Tibial nerve (tissue), 3 donors: ENCODE measurements at regions not wholly inside any gene's neighbourhood (a gene's known extent, or its start where the extent isn't known, plus 50 kb on each side); places are given as distances from the start of the nearest gene placed in this dataset.
"Not testable (repeated sequence)": the region's sequence is repeated elsewhere in the genome, so short reads cannot be mapped to it uniquely, and the experiment has no call there.

Source experiments
- CTCF ChIP-seq, 5 experiments: fragments of 200-600 bp in 3 of 5; fragments of 450-650 bp in 2 of 5; sonication (generic) in 3 of 5; IDR thresholded peaks; one replicate each; pipeline ENCODE4 v1.5.1; 2016 to 2019; ENCODE audit warnings: antibody characterized with exemption in 5 of 5, mild to moderate bottlenecking in 3 of 5, moderate library complexity in 2 of 5
- POLR2A ChIP-seq, 2 donors: fragments of 450-650 bp; IDR thresholded peaks; one replicate each; pipeline ENCODE4 v1.6.1; 2017; ENCODE audit warnings: antibody characterized with exemption in 2 of 2, mild to moderate bottlenecking in 2 of 2, moderate library complexity in 2 of 2

- not testable (repeated sequence) for TF ChIP-seq POLR2A, CTCF (IDR thresholded peaks at IDR 0.05)
These were observed 74.2 kb downstream of the KCNJ18 start for GRCh38 chr17:21766565-21766964.
